KMS-11 (cell line): ENCODE measurements at regions not wholly inside any gene's neighbourhood (a gene's known extent, or its start where the extent isn't known, plus 50 kb on each side); places are given as distances from the start of the nearest gene placed in this dataset.

Experiments used
- H2AFZ ChIP-seq: fragments of 200-600 bp; sonication (generic); 2 replicates; pipeline ENCODE4 v1.6.1; 2016; ENCODE audit warnings: antibody characterized with exemption, mixed run types, low read depth
- H3K27ac ChIP-seq: fragments of 200-600 bp; sonication (generic); 2 replicates; pipeline ENCODE4 v1.6.1; 2016; ENCODE audit warnings: mild to moderate bottlenecking, mixed run types
- H3K27me3 ChIP-seq: fragments of 200-600 bp; sonication (generic); 2 replicates; pipeline ENCODE4 v1.6.1; 2017; ENCODE audit warnings: mild to moderate bottlenecking, low read depth, mixed run types, moderate library complexity; ENCODE audit not compliant: insufficient read depth
- H3K36me3 ChIP-seq: fragments of 200-600 bp; sonication (generic); 2 replicates; pipeline ENCODE4 v1.6.1; 2017; ENCODE audit warnings: mild to moderate bottlenecking, mixed run types; ENCODE audit not compliant: insufficient read depth
- H3K4me1 ChIP-seq: fragments of 200-600 bp; sonication (generic); 2 replicates; pipeline ENCODE4 v1.6.1; 2016; ENCODE audit warnings: mild to moderate bottlenecking, low read depth, mixed run types; ENCODE audit not compliant: poor library complexity, severe bottlenecking
- H3K4me2 ChIP-seq: fragments of 200-600 bp; sonication (generic); 2 replicates; pipeline ENCODE4 v1.7.0; 2016; ENCODE audit warnings: mild to moderate bottlenecking, mixed run types
- H3K4me3 ChIP-seq: fragments of 200-600 bp; sonication (generic); IDR thresholded peaks from 2 replicates; pipeline ENCODE4 v1.6.1; 2017; ENCODE audit warnings: low read depth, low read length, mixed read lengths; ENCODE audit not compliant: insufficient read depth
- H3K79me2 ChIP-seq: fragments of 200-600 bp; sonication (generic); 2 replicates; pipeline ENCODE4 v1.6.1; 2016; ENCODE audit warnings: low read depth, mixed run types; ENCODE audit not compliant: insufficient read depth
- H3K9ac ChIP-seq: fragments of 200-600 bp; sonication (generic); 2 replicates; pipeline ENCODE4 v1.6.1; 2016; ENCODE audit warnings: mild to moderate bottlenecking, mixed run types
- H4K20me1 ChIP-seq: fragments of 200-600 bp; sonication (generic); 2 replicates; pipeline ENCODE4 v1.6.1; 2016; ENCODE audit warnings: mild to moderate bottlenecking, mixed run types; ENCODE audit not compliant: insufficient read depth
- CTCF ChIP-seq: fragments of 200-600 bp; sonication (generic); conservative IDR thresholded peaks from 2 replicates; pipeline ENCODE4 v1.6.1; 2017; ENCODE audit warnings: low read depth, mild to moderate bottlenecking, antibody characterized with exemption, low read length, moderate library complexity, mixed read lengths

- Histone ChIP-seq H3K27ac (no peak overlapping the region), H4K20me1 (no peaks in the 10 kb centered on the region), H3K27me3 (no peaks in the 10 kb centered on the region), H2AFZ (no peak overlapping the region), H3K36me3 (no peaks in the 10 kb centered on the region), H3K4me3 (no peak overlapping the region), H3K4me2 (no peak overlapping the region), H3K79me2 (no peaks in the 10 kb centered on the region), H3K4me1 (no peaks in the 10 kb centered on the region), H3K9ac (no peak overlapping the region)
- no peak for TF ChIP-seq CTCF
These were observed 717.5 kb upstream of the LRFN5 start for GRCh38 chr14:40889126-40889525.

- no peak overlapping the region for H3K4me2 ChIP-seq
- no peak for TF ChIP-seq CTCF
- no peaks in the 10 kb centered on the region for H3K36me3 ChIP-seq
- no peaks in the 10 kb centered on the region for H4K20me1 ChIP-seq
- H3K4me3 ChIP-seq: no peak overlapping the region
- H3K27me3 ChIP-seq: no peaks in the 10 kb centered on the region
- no peak overlapping the region for H3K27ac ChIP-seq
- H3K79me2 ChIP-seq: no peaks in the 10 kb centered on the region
- no peak overlapping the region for H2AFZ ChIP-seq
- H3K9ac ChIP-seq: no peak overlapping the region
- no peaks in the 10 kb centered on the region for H3K4me1 ChIP-seq
These were observed 718.8 kb upstream of the LRFN5 start for GRCh38 chr14:40887912-40888311.

- Histone ChIP-seq H2AFZ (no peak overlapping the region), H3K36me3 (no peaks in the 10 kb centered on the region), H3K27ac (no peak overlapping the region), H3K4me1 (no peaks in the 10 kb centered on the region), H3K9ac (no peak overlapping the region), H3K4me3 (no peak overlapping the region), H3K27me3 (no peaks in the 10 kb centered on the region), H4K20me1 (no peaks in the 10 kb centered on the region), H3K79me2 (no peaks in the 10 kb centered on the region), H3K4me2 (no peak overlapping the region)
- no peak for TF ChIP-seq CTCF
These were observed 736.4 kb upstream of the LRFN5 start for GRCh38 chr14:40870252-40870651.

GRCh38 chr14:40859055-40859454 lies 747.6 kb upstream of the LRFN5 start:
- Histone ChIP-seq H3K9ac (no peak overlapping the region), H3K79me2 (no peaks in the 10 kb centered on the region), H3K27me3 (no peaks in the 10 kb centered on the region), H2AFZ (no peak overlapping the region), H3K36me3 (no peaks in the 10 kb centered on the region), H3K4me1 (no peaks in the 10 kb centered on the region), H3K4me2 (no peak overlapping the region), H3K4me3 (no peak overlapping the region), H4K20me1 (no peaks in the 10 kb centered on the region), H3K27ac (no peak overlapping the region)
- TF ChIP-seq CTCF: no peak

- H3K79me2 ChIP-seq: no peaks in the 10 kb centered on the region
- no peak overlapping the region for H3K27ac ChIP-seq
- H3K4me1 ChIP-seq: no peaks in the 10 kb centered on the region
- no peak overlapping the region for H2AFZ ChIP-seq
- no peak overlapping the region for H3K9ac ChIP-seq
- H3K27me3 ChIP-seq: no peaks in the 10 kb centered on the region
- TF ChIP-seq CTCF: no peak
- H3K4me2 ChIP-seq: no peak overlapping the region
- no peaks in the 10 kb centered on the region for H4K20me1 ChIP-seq
- no peaks in the 10 kb centered on the region for H3K36me3 ChIP-seq
- no peak overlapping the region for H3K4me3 ChIP-seq
These were observed 751.3 kb upstream of the LRFN5 start for GRCh38 chr14:40855343-40855742.
